Neural progenitor cell (in vitro differentiated cells): ENCODE measurements at regions not wholly inside any gene's neighbourhood (a gene's known extent, or its start where the extent isn't known, plus 50 kb on each side); places are given as distances from the start of the nearest gene placed in this dataset.

ENCODE experiments used
- DNase-seq: peaks from one replicate; pipeline ENCODE4 v3.0.0-alpha.2; 2016; ENCODE audit warnings: low spot score
- H2AFZ ChIP-seq: fragments of 200-600 bp; sonication (generic); replicated peaks from 2 replicates; pipeline ENCODE4 v1.6.1; 2016; ENCODE audit warnings: antibody characterized with exemption
- H3F3A ChIP-seq: fragments of 200-600 bp; sonication (generic); 2 replicates; pipeline ENCODE4 v1.6.1; 2016; ENCODE audit warnings: antibody characterized with exemption, low read depth
- H3K27ac ChIP-seq: fragments of 200-600 bp; sonication (generic); 2 replicates; pipeline ENCODE4 v1.5.1; 2016; ENCODE audit warnings: mild to moderate bottlenecking
- H3K27me3 ChIP-seq: fragments of 200-600 bp; sonication (generic); 2 replicates; pipeline ENCODE4 v1.6.1; 2016; ENCODE audit warnings: mild to moderate bottlenecking, moderate library complexity
- H3K36me3 ChIP-seq: fragments of 200-600 bp; sonication (generic); 2 replicates; pipeline ENCODE4 v1.5.1; 2016
- H3K4me1 ChIP-seq: fragments of 200-600 bp; sonication (generic); 2 replicates; pipeline ENCODE4 v1.6.1; 2016; ENCODE audit warnings: mixed run types
- H3K4me2 ChIP-seq: fragments of 200-600 bp; sonication (generic); 2 replicates; pipeline ENCODE4 v1.6.1; 2016
- H3K4me3 ChIP-seq: fragments of 200-600 bp; sonication (generic); 2 replicates; pipeline ENCODE4 v1.5.1; 2016
- H3K79me2 ChIP-seq: fragments of 200-600 bp; sonication (generic); 2 replicates; pipeline ENCODE4 v1.6.1; 2016; ENCODE audit warnings: low read depth
- H3K9ac ChIP-seq: fragments of 200-600 bp; sonication (generic); 2 replicates; pipeline ENCODE4 v1.6.1; 2016
- H3K9me3 ChIP-seq: fragments of 200-600 bp; sonication (generic); 2 replicates; pipeline ENCODE4 v1.5.1; 2016; ENCODE audit warnings: low read depth
- H4K20me1 ChIP-seq: fragments of 200-600 bp; sonication (generic); 2 replicates; pipeline ENCODE4 v1.6.1; 2016; ENCODE audit warnings: low read depth
- H3K27ac Mint-ChIP-seq: 3 replicates; pipeline ENCODE4 v1.8.0; 2021; ENCODE audit warnings: mixed read lengths
- H3K27me3 Mint-ChIP-seq: 2 replicates; pipeline ENCODE4 v1.8.0; 2022; ENCODE audit warnings: low read depth, mild to moderate bottlenecking, inconsistent platforms, moderate library complexity, mixed read lengths; ENCODE audit not compliant: insufficient read depth
- H3K36me3 Mint-ChIP-seq: 3 replicates; pipeline ENCODE4 v1.8.0; 2021; ENCODE audit warnings: mixed read lengths
- H3K4me1 Mint-ChIP-seq: 3 replicates; pipeline ENCODE4 v1.8.0; 2021; ENCODE audit warnings: mixed read lengths
- H3K4me3 Mint-ChIP-seq: 3 replicates; pipeline ENCODE4 v1.8.0; 2021; ENCODE audit warnings: mild to moderate bottlenecking, moderate library complexity, mixed read lengths
- H3K9me3 Mint-ChIP-seq: 3 replicates; pipeline ENCODE4 v1.8.0; 2020; ENCODE audit warnings: mixed read lengths
- EZH2 ChIP-seq: fragments of 200-600 bp; sonication (generic); IDR thresholded peaks from 2 replicates; pipeline ENCODE4 v1.6.1; 2017; ENCODE audit warnings: antibody characterized with exemption, mild to moderate bottlenecking, moderate library complexity
- EZH2phosphoT487 ChIP-seq: fragments of 200-600 bp; sonication (generic); IDR thresholded peaks from 2 replicates; pipeline ENCODE4 v1.6.1; 2017; ENCODE audit warnings: antibody characterized with exemption
- TF ChIP-seq, protein P1 (sequence below): fragments of 200-600 bp; sonication (generic); IDR thresholded peaks from 2 replicates; pipeline ENCODE4 v1.5.1; 2017; ENCODE audit warnings: antibody characterized with exemption, mild to moderate bottlenecking

DNA sequence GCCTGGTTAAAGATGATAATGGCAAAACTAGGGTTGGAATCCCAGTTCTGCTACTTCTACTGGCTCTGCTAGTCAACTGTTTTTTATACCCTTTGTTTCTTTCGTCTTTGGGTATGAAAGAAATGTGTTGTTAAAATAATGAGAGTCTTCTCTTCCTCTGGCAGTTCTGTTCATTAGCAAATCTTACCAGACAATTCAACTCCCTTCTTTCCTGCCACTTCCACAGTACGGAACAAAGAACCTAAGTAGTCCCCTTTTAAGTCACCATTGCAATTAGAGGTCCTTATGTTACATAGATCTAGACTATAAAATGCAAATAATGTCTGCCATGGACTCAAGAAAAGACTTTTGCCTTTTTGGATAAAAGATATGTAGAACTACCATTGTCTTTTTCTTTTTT lies 134.1 kb downstream of the RND3 start:
- Histone ChIP-seq H2AFZ (peak overlapping the region; percentile 90), H3K4me1 (peaks cover 6% of the 10 kb centered on the region), H3K4me3 (no peak overlapping the region), H3K9me3 (no peaks in the 10 kb centered on the region), H3K27me3 (no peaks in the 10 kb centered on the region), H4K20me1 (no peaks in the 10 kb centered on the region), H3F3A (no peaks in the 10 kb centered on the region), H3K79me2 (no peaks in the 10 kb centered on the region), H3K36me3 (no peaks in the 10 kb centered on the region), H3K9ac (no peak overlapping the region), H3K27ac (no peak overlapping the region), H3K4me2 (no peak overlapping the region)
- no peak for TF ChIP-seq EZH2
- TF ChIP-seq EZH2phosphoT487: no peak
- TF ChIP-seq, protein P1, sequence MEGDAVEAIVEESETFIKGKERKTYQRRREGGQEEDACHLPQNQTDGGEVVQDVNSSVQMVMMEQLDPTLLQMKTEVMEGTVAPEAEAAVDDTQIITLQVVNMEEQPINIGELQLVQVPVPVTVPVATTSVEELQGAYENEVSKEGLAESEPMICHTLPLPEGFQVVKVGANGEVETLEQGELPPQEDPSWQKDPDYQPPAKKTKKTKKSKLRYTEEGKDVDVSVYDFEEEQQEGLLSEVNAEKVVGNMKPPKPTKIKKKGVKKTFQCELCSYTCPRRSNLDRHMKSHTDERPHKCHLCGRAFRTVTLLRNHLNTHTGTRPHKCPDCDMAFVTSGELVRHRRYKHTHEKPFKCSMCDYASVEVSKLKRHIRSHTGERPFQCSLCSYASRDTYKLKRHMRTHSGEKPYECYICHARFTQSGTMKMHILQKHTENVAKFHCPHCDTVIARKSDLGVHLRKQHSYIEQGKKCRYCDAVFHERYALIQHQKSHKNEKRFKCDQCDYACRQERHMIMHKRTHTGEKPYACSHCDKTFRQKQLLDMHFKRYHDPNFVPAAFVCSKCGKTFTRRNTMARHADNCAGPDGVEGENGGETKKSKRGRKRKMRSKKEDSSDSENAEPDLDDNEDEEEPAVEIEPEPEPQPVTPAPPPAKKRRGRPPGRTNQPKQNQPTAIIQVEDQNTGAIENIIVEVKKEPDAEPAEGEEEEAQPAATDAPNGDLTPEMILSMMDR: no peak
- Mint-ChIP-seq H3K36me3 (no peaks in the 10 kb centered on the region), H3K27ac (no peak overlapping the region), H3K4me1 (no peaks in the 10 kb centered on the region), H3K4me3 (no peak overlapping the region), H3K27me3 (no peaks in the 10 kb centered on the region), H3K9me3 (no peaks in the 10 kb centered on the region)
- no peak for DNase-seq

DNA sequence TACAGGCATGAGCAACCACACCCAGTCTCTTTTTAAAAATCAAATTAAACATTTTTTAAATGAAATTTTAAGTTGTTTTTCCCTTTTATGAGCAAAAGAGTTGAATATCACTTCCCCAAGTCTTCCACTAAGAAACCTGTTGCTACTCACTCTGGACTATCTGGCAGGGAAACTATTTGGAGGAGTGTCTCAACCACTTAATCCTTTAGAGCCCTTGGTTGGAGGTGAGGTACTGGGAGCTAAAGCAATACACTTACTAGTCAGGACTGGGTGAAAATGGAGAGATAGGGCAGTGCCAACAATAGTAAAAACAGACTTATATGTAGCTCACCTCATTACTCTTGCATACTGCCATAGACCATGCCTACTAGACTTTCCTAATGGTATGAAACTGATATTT lies 135.5 kb downstream of the RND3 start:
- no peak for DNase-seq
- Histone ChIP-seq H3K4me3 (no peak overlapping the region), H2AFZ (no peak overlapping the region), H3F3A (no peaks in the 10 kb centered on the region), H3K79me2 (no peaks in the 10 kb centered on the region), H3K27me3 (no peaks in the 10 kb centered on the region), H3K9me3 (no peaks in the 10 kb centered on the region), H3K4me1 (peaks cover 12% of the 10 kb centered on the region), H3K27ac (no peak overlapping the region), H3K9ac (no peak overlapping the region), H3K36me3 (no peaks in the 10 kb centered on the region), H3K4me2 (no peak overlapping the region), H4K20me1 (no peaks in the 10 kb centered on the region)
- H3K9me3 Mint-ChIP-seq: no peaks in the 10 kb centered on the region
- TF ChIP-seq, protein P1: no peak
- no peak for TF ChIP-seq EZH2
- TF ChIP-seq EZH2phosphoT487: no peak
- H3K27ac Mint-ChIP-seq: no peak overlapping the region
- no peak overlapping the region for H3K4me3 Mint-ChIP-seq
- no peaks in the 10 kb centered on the region for H3K4me1 Mint-ChIP-seq
- no peaks in the 10 kb centered on the region for H3K36me3 Mint-ChIP-seq
- H3K27me3 Mint-ChIP-seq: no peaks in the 10 kb centered on the region

DNA sequence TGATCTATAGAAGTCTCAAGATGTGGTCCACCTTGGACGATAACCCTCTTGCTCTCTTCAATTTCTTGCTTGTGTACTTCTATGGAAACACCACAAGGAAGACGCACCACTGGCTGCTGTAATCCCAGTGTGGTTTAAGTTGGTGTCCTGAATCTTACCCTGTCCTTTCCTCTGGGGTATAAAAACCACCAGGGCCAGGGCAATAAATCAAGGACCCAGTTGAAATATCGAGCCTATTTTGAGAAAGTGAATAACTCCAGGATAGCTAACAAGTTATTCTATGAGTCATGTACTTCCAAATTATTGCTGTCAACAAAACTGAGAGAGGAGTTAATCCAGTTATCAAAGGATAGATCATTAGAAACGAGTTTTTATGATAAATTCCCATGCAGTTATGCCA lies 137.0 kb downstream of the RND3 start:
- TF ChIP-seq EZH2 (no peak), EZH2phosphoT487 (no peak)
- TF ChIP-seq, protein P1: no peak
- Histone ChIP-seq H3K4me3 (no peak overlapping the region), H2AFZ (no peak overlapping the region), H3F3A (no peaks in the 10 kb centered on the region), H3K79me2 (no peaks in the 10 kb centered on the region), H3K36me3 (no peaks in the 10 kb centered on the region), H3K27me3 (no peaks in the 10 kb centered on the region), H4K20me1 (no peaks in the 10 kb centered on the region), H3K4me2 (no peak overlapping the region), H3K27ac (no peak overlapping the region), H3K9ac (no peak overlapping the region), H3K9me3 (no peaks in the 10 kb centered on the region), H3K4me1 (peaks cover 12% of the 10 kb centered on the region)
- Mint-ChIP-seq H3K27me3 (no peaks in the 10 kb centered on the region), H3K9me3 (no peaks in the 10 kb centered on the region), H3K36me3 (peaks cover 1% of the 10 kb centered on the region), H3K4me1 (no peaks in the 10 kb centered on the region), H3K27ac (no peak overlapping the region), H3K4me3 (no peak overlapping the region)
- DNase-seq: no peak
